ENCODE measurements at regions not wholly inside any gene's neighbourhood (a gene's known extent, or its start where the extent isn't known, plus 50 kb on each side); places are given as distances from the start of the nearest gene placed in this dataset.

- H3K79me2 ChIP-seq (ENCODE audit: control insufficient read depth, insufficient read depth, low read length): no peaks in the 10 kb centered on the region
- H3K9me1 ChIP-seq (ENCODE audit: control insufficient read depth, insufficient read depth, low read length): no peaks in the 10 kb centered on the region
- no peak overlapping the region for H3K9ac ChIP-seq (ENCODE audit: insufficient read depth in 1 of 2, low read depth in 2 of 2, low read length in 2 of 2)
- ChIA-PET POLR2A (no interaction called here), CTCF (ENCODE audit: low intra/inter-chr PET ratio) (no interaction called here)
- no peak overlapping the region for H3K4me2 ChIP-seq (ENCODE audit: insufficient read depth, low read length)
- H4K20me1 ChIP-seq (replicated peaks; ENCODE audit: control insufficient read depth, insufficient read depth, low read length): no peaks in the 10 kb centered on the region
- BruUV-seq (replicated peaks): no TSS peak
- no peak overlapping the region for H3K4me3 ChIP-seq
- intact Hi-C loops (cut with micrococcal nuclease): no loop called here
- H3K36me3 ChIP-seq (ENCODE audit: control insufficient read depth, insufficient read depth, low read length): no peaks in the 10 kb centered on the region
- no peaks in the 10 kb centered on the region for H3K4me1 ChIP-seq (replicated peaks in 1 of 2; ENCODE audit: control insufficient read depth in 2 of 2, insufficient read depth in 2 of 2, low read length in 2 of 2)
- in situ Hi-C loops (cut with MboI): no loop called here
- no peaks in the 10 kb centered on the region for H3K9me3 ChIP-seq (replicated peaks; ENCODE audit: control insufficient read depth, insufficient read depth, low read depth, low read length)
- no peak overlapping the region for H3K27ac ChIP-seq (ENCODE audit: extremely low read depth, low read depth, low read length)
- no peaks in the 10 kb centered on the region for H3K27me3 ChIP-seq (ENCODE audit: control insufficient read depth in 2 of 2, insufficient read depth in 2 of 2, low read length in 2 of 2)
- 0% methylated on average over 2 of the region's 2 CpGs for WGBS (ENCODE audit: insufficient coverage, low coverage, missing lambda C conversion rate)
- H2AFZ ChIP-seq (ENCODE audit: low read depth, low read length): no peak overlapping the region
- FAIRE-seq (no peak), ATAC-seq (no peak), DNase-seq (ENCODE audit: extremely low read depth in 1 of 4, low spot score in 3 of 4) (no peak)
- TF ChIP-seq ZNF77 (CRISPR knock-in tag; IDR thresholded peaks at IDR 0.05): no peak
- TF ChIP-seq EP400 (IDR thresholded peaks at IDR 0.05): no peak
- no peak for TF ChIP-seq CREBBP (IDR thresholded peaks at IDR 0.05; ENCODE audit: low read depth, low read length)
- TF ChIP-seq RFX5 (IDR thresholded peaks at IDR 0.05; ENCODE audit: low read depth, low read length): no peak
- no peak for TF ChIP-seq IFI16 (CRISPR knock-in tag; IDR thresholded peaks at IDR 0.05)
- TF ChIP-seq CHCHD3 (CRISPR knock-in tag; IDR thresholded peaks at IDR 0.05): no peak
- no peak for TF ChIP-seq MXI1 (IDR thresholded peaks at IDR 0.05; ENCODE audit: low read depth, low read length)
- TF ChIP-seq ETV1 (tag; conservative IDR thresholded peaks at IDR 0.05; ENCODE audit: low read depth): no peak
- TF ChIP-seq SETDB1 (IDR thresholded peaks at IDR 0.05; ENCODE audit: low read length): no peak
Measured at GRCh38 chr18:42486271-42486670, 531.2 kb downstream of the PIK3C3 start.
